Lower leg skin (tissue), 3 donors: ENCODE measurements at regions not wholly inside any gene's neighbourhood (a gene's known extent, or its start where the extent isn't known, plus 50 kb on each side); places are given as distances from the start of the nearest gene placed in this dataset.

ENCODE experiments used
- CTCF ChIP-seq, 3 donors: fragments of 450-650 bp; IDR thresholded peaks; one replicate each; pipeline ENCODE4 v1.5.1; 2016; ENCODE audit warnings: antibody characterized with exemption in 3 of 3, mild to moderate bottlenecking in 3 of 3, moderate library complexity in 2 of 3
- POLR2A ChIP-seq, 2 donors: fragments of 450-650 bp; IDR thresholded peaks; one replicate each; pipeline ENCODE4 v1.6.1; 2016 to 2017; ENCODE audit warnings: antibody characterized with exemption in 2 of 2, mild to moderate bottlenecking in 1 of 2, moderate library complexity in 1 of 2

DNA sequence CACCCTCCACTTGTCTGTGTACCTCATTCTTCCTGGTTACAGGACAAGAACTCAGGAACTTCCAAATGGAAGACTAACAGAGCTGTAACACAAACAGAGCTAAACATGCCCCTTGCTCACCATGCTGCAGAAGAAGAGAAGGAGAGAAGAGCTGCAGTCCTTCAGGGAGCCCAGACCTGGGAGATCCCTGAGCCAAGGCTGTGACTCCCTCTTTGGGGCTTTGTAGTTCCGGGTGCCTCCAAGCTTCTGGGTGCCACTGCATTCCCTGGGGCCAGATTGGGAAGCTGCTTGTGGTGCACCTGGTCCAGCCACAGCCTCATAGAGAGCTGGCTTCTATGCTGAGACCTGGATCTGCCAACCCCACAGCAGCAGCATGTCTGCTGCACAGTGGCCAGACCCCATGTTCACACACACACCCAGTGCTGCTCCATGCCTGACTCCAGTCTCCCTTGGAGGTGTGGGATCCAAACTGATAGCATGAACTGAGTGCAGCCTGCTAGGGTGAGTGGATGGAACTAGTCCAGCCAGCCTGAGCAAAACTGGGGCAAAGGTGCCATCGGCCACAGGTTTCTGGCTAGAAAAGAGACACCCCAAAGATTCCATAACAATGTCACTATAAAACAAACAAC lies 263.0 kb upstream of the NRIP1 start:
- no peak for TF ChIP-seq POLR2A (IDR thresholded peaks at IDR 0.05)
- no peak for TF ChIP-seq CTCF (IDR thresholded peaks at IDR 0.05)
